ENCODE measurements at regions not wholly inside any gene's neighbourhood (a gene's known extent, or its start where the extent isn't known, plus 50 kb on each side); places are given as distances from the start of the nearest gene placed in this dataset.

DNA sequence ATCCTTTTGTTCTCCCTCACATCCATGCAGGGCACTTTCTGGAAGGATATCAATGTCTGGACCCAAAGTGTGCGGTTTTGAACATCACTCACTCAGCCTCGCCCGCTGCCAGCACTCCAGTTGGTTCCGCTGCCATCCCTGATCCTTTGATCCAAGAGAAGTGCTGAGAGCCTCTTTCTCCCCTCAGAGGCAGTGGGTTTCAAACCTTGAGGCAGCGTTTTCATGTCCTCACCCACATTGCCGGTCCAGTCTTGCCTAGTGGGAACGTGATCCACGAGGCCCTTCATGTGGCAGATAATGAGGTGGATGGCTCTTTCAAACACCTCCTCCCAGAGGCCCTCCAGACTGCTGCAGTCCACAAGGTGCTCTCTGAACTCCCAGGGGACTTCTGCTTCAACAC, 122.2 kb downstream of the ACTL8 start:
- no peak overlapping the region for H3K4me3 Mint-ChIP-seq
- H3K36me3 Mint-ChIP-seq (ENCODE audit: insufficient read depth in 2 of 2): no peaks in the 10 kb centered on the region
- H3K27ac Mint-ChIP-seq: no peak overlapping the region
- DNase-seq: no peak
- H3K4me1 Mint-ChIP-seq (ENCODE audit: low read depth): no peaks in the 10 kb centered on the region
- no peaks in the 10 kb centered on the region for H3K9me3 Mint-ChIP-seq
- no peak for ATAC-seq (replicated peaks in 1 of 2)
- no peaks in the 10 kb centered on the region for H3K27me3 Mint-ChIP-seq (ENCODE audit: low read depth)

DNA sequence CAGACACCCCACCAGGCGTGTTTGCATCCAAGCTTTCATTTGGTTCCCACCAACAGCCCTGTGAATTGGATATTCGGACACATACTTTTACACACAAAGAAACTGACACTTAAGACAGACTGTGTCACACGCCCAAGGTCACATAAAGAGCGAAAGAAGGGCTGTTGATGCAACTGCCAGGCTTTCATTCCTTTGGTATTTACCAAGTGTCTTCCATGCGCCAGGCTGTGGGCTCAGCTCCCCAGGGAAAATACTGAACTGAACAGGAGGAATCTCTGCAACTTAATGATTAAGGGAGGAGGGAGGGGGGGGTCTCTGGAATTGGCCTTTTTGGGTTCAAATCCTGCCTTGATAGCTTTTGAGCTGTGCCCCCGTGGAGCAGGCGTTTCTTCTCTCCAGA, 122.8 kb downstream of the ACTL8 start:
- ATAC-seq (replicated peaks in 1 of 2): no peak
- Mint-ChIP-seq H3K4me3 (no peak overlapping the region), H3K27ac (no peak overlapping the region)

DNA sequence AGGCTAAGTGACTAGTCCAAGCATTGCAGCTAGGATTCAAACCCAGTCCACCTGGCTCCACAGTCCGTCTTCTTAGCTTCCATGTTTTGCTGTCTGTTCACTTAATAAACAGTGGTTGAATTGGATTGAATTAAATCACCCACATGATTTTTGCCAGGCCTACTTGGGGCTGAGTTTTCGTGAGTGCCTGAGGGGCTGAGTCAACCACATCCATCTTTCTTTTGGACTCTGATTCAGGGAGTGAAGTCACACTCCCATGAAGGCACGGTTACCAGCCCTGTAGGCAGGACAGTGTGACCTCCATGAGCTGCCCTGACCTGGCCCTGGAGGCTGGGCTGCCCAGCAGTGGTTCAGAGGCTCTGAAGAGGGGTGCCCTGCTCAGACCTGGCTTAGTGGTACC, 123.7 kb downstream of the ACTL8 start:
- no peaks in the 10 kb centered on the region for H3K36me3 Mint-ChIP-seq (ENCODE audit: insufficient read depth in 2 of 2)
- H3K9me3 Mint-ChIP-seq: no peaks in the 10 kb centered on the region
- H3K4me3 Mint-ChIP-seq: no peak overlapping the region
- H3K4me1 Mint-ChIP-seq (ENCODE audit: low read depth): no peaks in the 10 kb centered on the region
- H3K27me3 Mint-ChIP-seq (ENCODE audit: low read depth): no peaks in the 10 kb centered on the region
- no peak for ATAC-seq (replicated peaks in 1 of 2)
- H3K27ac Mint-ChIP-seq: no peak overlapping the region
- DNase-seq: no peak

More for the DNA sequence above, 122.8 kb downstream of the ACTL8 start:
- Mint-ChIP-seq H3K9me3 (no peaks in the 10 kb centered on the region), H3K36me3 (ENCODE audit: insufficient read depth in 2 of 2) (no peaks in the 10 kb centered on the region), H3K27me3 (ENCODE audit: low read depth) (no peaks in the 10 kb centered on the region), H3K4me1 (ENCODE audit: low read depth) (no peaks in the 10 kb centered on the region)
- DNase-seq: no peak

DNA sequence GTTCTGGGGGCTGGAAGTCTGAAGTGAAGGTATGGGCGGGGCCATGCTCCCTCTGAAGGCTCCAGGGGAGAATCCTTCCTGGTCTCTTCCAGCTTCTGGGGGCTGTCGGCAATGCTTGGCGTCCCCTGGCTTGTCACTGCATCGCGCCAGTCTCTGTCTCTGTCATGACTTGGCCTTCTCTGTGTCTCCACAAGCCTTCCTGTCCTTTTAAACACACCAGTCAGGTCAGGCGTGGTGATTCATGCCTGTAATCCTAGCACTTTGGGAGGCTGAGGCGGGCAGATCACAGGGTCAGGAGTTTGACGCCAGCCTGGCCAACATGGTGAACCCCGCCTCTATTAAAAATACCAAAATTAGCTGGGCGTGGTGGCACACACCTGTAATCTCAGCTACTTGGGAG, 125.3 kb downstream of the ACTL8 start:
- DNase-seq (no peak), ATAC-seq (replicated peaks in 1 of 2) (no peak)
- Mint-ChIP-seq H3K9me3 (no peaks in the 10 kb centered on the region), H3K36me3 (ENCODE audit: insufficient read depth in 2 of 2) (no peaks in the 10 kb centered on the region), H3K4me1 (ENCODE audit: low read depth) (no peaks in the 10 kb centered on the region), H3K4me3 (no peak overlapping the region), H3K27me3 (ENCODE audit: low read depth) (no peaks in the 10 kb centered on the region), H3K27ac (no peak overlapping the region)

DNA sequence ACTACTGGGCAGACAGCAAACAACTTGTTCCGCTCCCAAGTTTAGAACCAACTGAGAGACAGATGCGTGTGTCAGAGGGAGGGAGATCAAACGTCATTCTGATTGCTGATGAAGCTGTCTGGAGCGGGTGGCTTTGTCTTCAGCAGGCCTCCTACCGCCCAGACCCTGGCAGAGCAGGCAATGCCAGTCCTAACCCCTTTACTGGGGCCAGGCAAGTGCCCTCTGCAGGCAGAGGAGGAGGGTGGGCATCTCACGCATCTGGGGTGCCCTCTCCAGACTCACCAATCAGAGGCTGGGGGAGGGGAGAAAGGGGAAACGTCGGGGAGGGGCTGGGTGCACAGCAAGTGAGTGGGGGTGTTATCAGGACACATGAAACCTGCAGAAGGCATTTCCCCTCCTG, 126.6 kb downstream of the ACTL8 start:
- H3K4me3 Mint-ChIP-seq: no peak overlapping the region
- H3K9me3 Mint-ChIP-seq: no peaks in the 10 kb centered on the region
- no peaks in the 10 kb centered on the region for H3K36me3 Mint-ChIP-seq (ENCODE audit: insufficient read depth in 2 of 2)
- H3K4me1 Mint-ChIP-seq (ENCODE audit: low read depth): no peaks in the 10 kb centered on the region
- no peaks in the 10 kb centered on the region for H3K27me3 Mint-ChIP-seq (ENCODE audit: low read depth)
- no peak overlapping the region for H3K27ac Mint-ChIP-seq
- ATAC-seq (replicated peaks in 1 of 2) (no peak), DNase-seq (no peak)

DNA sequence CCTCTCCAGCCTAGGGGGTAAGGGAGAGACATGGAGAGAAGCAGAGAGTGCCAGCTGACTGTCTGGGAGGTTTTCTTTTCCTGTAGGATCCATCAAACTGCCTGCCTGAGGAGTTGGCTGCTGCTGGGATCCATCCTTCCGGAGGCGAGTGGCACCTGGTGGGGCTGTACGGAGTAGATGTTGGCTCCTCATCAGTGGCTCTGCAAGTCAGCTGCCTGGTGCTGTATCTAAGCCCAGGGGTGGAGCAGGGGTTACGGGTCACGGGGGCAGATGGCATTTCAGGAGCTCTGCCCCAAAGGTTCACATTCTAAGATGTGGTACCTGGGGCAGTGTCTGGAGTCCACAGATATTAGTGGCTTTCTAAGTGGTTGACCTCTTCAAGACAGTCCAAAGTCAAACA, 128.0 kb downstream of the ACTL8 start:
- Mint-ChIP-seq H3K27me3 (ENCODE audit: low read depth) (peaks cover 2% of the 10 kb centered on the region), H3K36me3 (ENCODE audit: insufficient read depth in 2 of 2) (no peaks in the 10 kb centered on the region), H3K4me1 (ENCODE audit: low read depth) (no peaks in the 10 kb centered on the region), H3K9me3 (no peaks in the 10 kb centered on the region), H3K4me3 (no peak overlapping the region), H3K27ac (no peak overlapping the region)
- ATAC-seq (replicated peaks in 1 of 2): no peak
- no peak for DNase-seq

DNA sequence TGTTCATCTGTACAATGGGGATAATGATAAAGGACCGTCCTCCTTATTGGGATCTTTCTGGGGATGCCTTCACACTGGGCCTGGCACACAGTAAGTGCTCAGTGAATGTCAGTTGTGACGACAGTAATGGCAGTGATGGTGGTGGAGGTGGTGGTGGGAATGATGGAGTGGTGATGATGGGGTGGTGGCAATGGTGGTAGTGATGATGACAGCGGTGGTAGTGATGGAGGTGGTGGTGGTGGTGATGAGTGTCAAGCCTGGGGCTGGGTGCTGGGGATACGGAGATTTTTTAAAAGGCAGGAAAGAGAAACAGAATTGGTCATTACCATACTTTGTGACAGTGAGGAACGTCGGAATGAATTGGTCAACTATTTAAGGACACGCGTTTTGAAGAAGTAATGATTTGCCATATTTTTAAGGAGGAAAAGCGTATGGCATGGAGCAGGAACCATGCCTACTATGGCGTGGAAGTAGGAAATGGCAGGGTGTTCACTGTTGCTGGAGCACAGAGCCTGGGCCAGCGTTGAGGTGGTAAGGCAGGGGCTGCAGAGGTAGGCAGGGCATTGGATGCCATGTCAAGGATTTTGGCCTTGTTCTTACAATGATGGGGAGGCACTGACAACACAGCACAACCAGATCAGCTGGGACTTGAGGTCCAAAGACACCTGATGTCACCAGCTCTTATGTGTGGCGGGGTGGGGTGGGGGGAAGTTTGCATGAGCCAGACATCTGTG, 128.7 kb downstream of the ACTL8 start:
- DNase-seq: no peak
- Mint-ChIP-seq H3K27ac (no peak overlapping the region), H3K27me3 (ENCODE audit: low read depth) (peaks cover 5% of the 10 kb centered on the region), H3K4me1 (ENCODE audit: low read depth) (no peaks in the 10 kb centered on the region), H3K9me3 (no peaks in the 10 kb centered on the region), H3K36me3 (ENCODE audit: insufficient read depth in 2 of 2) (no peaks in the 10 kb centered on the region), H3K4me3 (no peak overlapping the region)
- no peak for ATAC-seq (replicated peaks in 1 of 2)

DNA sequence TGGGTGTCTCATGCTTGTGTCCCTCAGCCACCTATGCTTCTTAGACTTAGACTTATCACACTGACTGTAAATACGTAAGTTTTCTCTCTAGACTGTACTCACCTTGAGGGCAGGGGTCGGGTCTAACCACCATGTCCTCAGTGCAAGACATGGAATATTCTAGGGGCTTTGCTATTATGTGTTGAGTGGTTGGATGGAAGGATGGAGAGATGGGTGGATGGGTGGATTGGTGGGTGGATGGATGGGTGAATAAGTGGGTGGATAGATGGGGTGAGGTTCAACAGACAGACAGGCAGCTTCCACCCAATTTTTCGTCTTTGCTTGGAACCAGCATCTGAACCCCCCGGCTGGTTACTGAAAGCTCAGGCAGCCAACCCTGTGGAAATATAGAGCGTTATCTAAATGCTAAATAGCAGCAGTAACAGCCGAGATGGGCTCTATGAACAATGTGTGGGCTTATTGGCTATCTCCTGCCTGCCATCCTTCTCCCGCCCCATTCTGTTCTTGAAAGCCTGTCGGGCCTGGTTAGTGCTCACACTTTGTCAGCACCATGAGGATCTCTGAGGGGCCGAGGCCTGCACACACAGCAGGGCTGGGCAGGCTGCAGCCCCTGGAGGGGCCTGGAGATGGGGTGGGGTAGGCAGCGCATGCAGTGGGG, 130.7 kb downstream of the ACTL8 start:
- Mint-ChIP-seq H3K4me3 (no peak overlapping the region), H3K27me3 (ENCODE audit: low read depth) (peaks cover 11% of the 10 kb centered on the region), H3K9me3 (no peaks in the 10 kb centered on the region), H3K4me1 (ENCODE audit: low read depth) (no peaks in the 10 kb centered on the region), H3K36me3 (ENCODE audit: insufficient read depth in 2 of 2) (no peaks in the 10 kb centered on the region), H3K27ac (no peak overlapping the region)
- ATAC-seq (replicated peaks in 1 of 2) (no peak), DNase-seq (no peak)

DNA sequence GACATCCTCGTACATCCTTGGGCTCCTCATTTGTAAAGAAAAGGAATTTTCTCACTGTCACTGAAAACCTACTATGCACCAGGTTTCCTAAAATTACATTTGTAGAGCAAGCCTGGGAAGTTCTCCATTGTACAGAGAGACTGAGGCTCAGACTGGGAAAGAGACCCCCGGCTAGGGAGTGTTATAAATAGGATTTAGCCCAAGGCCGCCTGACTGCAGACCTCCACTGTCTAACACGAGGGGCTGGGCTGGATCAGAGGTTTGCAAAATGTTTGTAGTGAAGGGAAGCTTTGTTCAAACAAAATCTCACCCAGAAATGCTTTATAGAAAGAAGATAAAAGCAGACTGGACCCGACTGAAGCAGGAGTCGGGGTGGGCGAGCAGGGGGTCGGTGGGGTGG, 131.3 kb downstream of the ACTL8 start:
- no peaks in the 10 kb centered on the region for H3K36me3 Mint-ChIP-seq (ENCODE audit: insufficient read depth in 2 of 2)
- ATAC-seq (replicated peaks in 1 of 2): no peak
- H3K27me3 Mint-ChIP-seq (ENCODE audit: low read depth): peaks cover 11% of the 10 kb centered on the region
- DNase-seq: no peak
- H3K4me1 Mint-ChIP-seq (ENCODE audit: low read depth): no peaks in the 10 kb centered on the region
- H3K4me3 Mint-ChIP-seq: no peak overlapping the region
- H3K9me3 Mint-ChIP-seq: no peaks in the 10 kb centered on the region
- no peak overlapping the region for H3K27ac Mint-ChIP-seq

DNA sequence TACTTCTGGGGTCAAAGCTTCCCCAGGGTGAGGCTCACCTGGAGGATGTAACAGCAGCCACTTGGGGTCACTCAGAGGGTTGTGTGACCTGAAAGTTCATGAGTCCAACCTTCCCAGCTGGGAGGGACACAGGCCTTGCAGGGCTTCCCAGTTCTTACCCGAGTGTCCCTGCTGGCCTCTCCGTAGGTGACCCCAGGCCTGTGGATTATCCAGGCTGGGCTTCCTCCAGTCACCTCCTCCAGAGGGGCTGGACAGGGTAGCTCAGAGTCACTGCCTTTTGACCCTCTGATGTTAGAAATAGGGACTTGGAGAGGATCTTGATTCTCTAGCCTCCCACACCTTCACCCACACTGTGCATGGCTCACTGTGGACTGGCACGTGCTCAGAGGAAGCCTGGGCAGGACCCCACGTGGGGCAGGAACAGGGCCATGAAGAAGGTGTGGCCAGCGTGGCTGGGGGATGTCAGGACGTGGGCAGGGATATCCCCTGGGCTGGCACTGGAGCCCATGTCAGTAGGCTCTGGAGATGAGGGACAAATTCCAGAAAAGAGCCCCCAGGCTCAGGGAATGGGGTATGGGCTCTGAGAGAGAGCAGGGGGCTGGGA, 131.8 kb downstream of the ACTL8 start:
- Mint-ChIP-seq H3K9me3 (no peaks in the 10 kb centered on the region), H3K27ac (no peak overlapping the region), H3K36me3 (ENCODE audit: insufficient read depth in 2 of 2) (no peaks in the 10 kb centered on the region), H3K4me3 (no peak overlapping the region), H3K4me1 (ENCODE audit: low read depth) (no peaks in the 10 kb centered on the region), H3K27me3 (ENCODE audit: low read depth) (peaks cover 11% of the 10 kb centered on the region)
- ATAC-seq (replicated peaks in 1 of 2) (no peak), DNase-seq (no peak)

DNA sequence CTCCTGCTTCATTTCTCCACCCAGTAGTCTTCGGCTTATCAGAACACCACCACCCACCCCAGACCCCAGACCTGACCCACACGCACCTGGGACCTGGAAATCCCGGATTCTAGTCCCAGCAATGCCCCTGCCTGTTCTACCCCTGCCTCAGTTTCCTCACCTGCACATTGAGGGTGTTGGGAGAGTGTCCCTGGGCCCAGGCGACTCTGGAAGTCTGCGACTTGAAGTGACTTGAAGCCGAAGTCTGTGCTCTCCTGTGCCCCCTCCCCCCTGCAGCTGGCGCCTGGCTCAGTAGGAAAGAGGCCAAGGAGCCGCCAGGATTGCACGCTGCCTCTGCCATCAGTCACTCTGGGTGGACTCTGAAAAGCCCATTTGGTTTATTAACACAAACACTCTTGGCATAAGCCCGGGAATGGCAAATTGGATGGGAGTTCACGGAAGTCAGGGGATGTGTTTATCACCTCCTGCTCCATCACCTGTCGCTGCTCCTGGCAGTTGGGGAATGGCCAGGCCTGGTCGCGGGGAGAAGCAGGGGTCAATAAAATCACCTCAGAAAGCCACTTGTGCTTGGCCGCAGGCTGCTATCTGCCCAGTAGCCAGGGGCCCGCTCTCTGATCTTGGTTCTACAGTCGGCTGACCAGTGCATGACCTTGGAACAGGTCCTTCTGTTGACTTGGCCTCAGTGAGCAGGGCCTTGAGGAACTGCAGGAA, 132.7 kb downstream of the ACTL8 start:
- Mint-ChIP-seq H3K4me3 (no peak overlapping the region), H3K4me1 (ENCODE audit: low read depth) (no peaks in the 10 kb centered on the region), H3K27me3 (ENCODE audit: low read depth) (peaks cover 11% of the 10 kb centered on the region), H3K36me3 (ENCODE audit: insufficient read depth in 2 of 2) (no peaks in the 10 kb centered on the region), H3K27ac (no peak overlapping the region), H3K9me3 (no peaks in the 10 kb centered on the region)
- ATAC-seq (replicated peaks in 1 of 2) (no peak), DNase-seq (no peak)

DNA sequence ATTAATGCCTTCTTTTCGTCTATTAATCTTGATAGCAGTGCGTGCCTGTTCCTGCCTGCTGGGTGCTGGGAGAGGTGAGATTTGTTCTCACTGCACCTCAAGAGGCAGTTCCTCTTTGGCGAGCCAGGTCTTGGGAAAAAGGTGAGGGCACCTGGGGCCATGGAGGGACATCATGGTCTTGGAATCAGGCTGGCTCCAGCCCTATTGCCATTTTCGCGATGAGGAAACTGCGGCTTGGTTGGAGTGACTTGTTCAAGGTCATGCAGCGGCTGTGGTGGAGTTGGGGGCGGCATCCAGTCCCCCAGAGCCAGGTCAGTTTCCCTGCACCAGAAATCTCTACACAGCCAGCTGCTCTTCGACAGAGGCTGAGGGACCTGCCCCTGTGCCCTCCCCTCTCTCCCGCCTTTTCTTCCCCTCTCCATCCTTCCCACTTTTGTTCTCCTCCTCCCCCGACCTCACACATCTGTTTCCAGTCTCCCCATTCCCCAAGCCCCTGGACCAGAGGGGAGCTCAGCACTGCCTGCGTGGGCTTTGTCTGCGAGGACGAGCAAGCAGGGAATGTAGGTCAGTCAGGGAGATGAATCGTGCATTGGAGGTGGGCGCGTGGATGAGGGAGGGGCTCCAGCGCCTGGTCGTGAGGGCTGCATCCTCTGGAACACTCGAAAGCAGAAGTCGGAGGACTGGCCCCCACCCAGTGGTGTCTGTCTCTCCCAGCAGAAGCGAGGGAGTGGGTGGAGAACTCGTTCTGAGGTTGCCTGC, 135.1 kb downstream of the ACTL8 start:
- Mint-ChIP-seq H3K27me3 (ENCODE audit: low read depth) (peaks cover 11% of the 10 kb centered on the region), H3K4me1 (ENCODE audit: low read depth) (no peaks in the 10 kb centered on the region), H3K9me3 (no peaks in the 10 kb centered on the region), H3K27ac (no peak overlapping the region), H3K4me3 (no peak overlapping the region), H3K36me3 (ENCODE audit: insufficient read depth in 2 of 2) (no peaks in the 10 kb centered on the region)
- ATAC-seq (replicated peaks in 1 of 2): no peak
- DNase-seq: no peak

DNA sequence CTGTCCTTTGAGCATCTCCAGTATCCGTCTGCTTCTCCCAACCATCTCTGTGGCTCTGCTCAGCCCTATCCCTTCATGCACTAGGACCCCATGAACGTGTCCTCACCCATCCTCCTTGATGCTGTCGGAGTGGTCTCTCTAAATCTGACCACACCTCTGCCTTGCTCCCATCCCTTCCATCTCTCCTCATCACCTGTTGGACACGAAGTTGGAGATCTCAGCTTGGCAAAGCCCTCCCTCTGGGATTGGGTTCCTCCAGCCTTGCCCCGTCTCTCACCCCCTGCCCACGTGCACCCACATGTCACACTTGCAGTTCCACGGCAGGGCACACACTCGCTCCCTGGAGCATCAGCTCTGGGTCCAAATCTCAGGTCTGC, 135.7 kb downstream of the ACTL8 start:
- Mint-ChIP-seq H3K27me3 (ENCODE audit: low read depth) (peaks cover 11% of the 10 kb centered on the region), H3K36me3 (ENCODE audit: insufficient read depth in 2 of 2) (no peaks in the 10 kb centered on the region), H3K4me1 (ENCODE audit: low read depth) (no peaks in the 10 kb centered on the region), H3K9me3 (no peaks in the 10 kb centered on the region), H3K27ac (no peak overlapping the region), H3K4me3 (no peak overlapping the region)
- no peak for ATAC-seq (replicated peaks in 1 of 2)
- DNase-seq: no peak
